ENCODE measurements at regions not wholly inside any gene's neighbourhood (a gene's known extent, or its start where the extent isn't known, plus 50 kb on each side); places are given as distances from the start of the nearest gene placed in this dataset.

DNA sequence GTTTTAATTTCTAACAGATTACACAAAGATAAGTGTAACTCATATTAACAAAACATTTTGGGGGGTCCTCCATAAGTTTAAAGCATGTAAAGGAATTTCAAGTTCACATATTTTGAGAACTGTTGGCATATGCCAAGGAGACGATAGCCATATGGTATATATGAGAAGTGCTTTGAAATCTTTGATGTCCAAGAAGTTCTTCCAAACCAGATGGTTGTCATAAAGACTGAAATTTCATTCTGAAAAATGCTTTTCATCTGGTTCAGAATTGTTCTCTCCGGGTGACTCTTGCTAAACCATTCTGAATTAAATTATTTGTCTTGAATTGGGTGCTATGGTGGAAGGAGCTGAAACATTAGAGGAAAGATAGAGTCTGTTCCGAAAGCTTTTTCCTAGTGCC lies 513.0 kb upstream of the AKR1E2 start:
- TF ChIP-seq GATA3 (IDR thresholded peaks at IDR 0.05; ENCODE audit: low read depth, low read length) (no peak), GATA2 (IDR thresholded peaks at IDR 0.05; ENCODE audit: low read depth, low read length) (no peak)

Data from SH-SY5Y (cell line).